Prostate gland (tissue), 2 donors: ENCODE measurements at regions not wholly inside any gene's neighbourhood (a gene's known extent, or its start where the extent isn't known, plus 50 kb on each side); places are given as distances from the start of the nearest gene placed in this dataset.
"Not testable (repeated sequence)": the region's sequence is repeated elsewhere in the genome, so short reads cannot be mapped to it uniquely, and the experiment has no call there.

Experiments used
- DNase-seq: peaks from one replicate; pipeline ENCODE4 v3.0.0-alpha.2; 2019; ENCODE audit warnings: low spot score
- H3K27ac ChIP-seq, 2 donors: fragments of 200-600 bp; sonication (generic); 2 replicates each; pipeline ENCODE4 v1.5.1; 2017 to 2019
- H3K27me3 ChIP-seq: fragments of 200-600 bp; sonication (generic); replicated peaks from 2 replicates; pipeline ENCODE4 v1.5.1; 2019; ENCODE audit not compliant: insufficient read depth
- H3K36me3 ChIP-seq, 2 donors: fragments of 200-600 bp; sonication (generic); 1 replicate in 1 of 2; 2 replicates in 1 of 2; pipeline versions ENCODE4 v1.5.1 to v1.8.1; 2017 to 2019
- H3K4me1 ChIP-seq: fragments of 200-600 bp; sonication (generic); replicated peaks from 2 replicates; pipeline ENCODE4 v1.5.1; 2019
- H3K4me3 ChIP-seq, 2 donors: fragments of 200-600 bp; sonication (generic); 2 replicates each; pipeline ENCODE4 v1.5.1; 2017 to 2019
- H3K9me3 ChIP-seq: fragments of 200-600 bp; sonication (generic); 2 replicates; pipeline ENCODE4 v1.5.1; 2017
- CTCF ChIP-seq, 4 experiments: fragments of 200-600 bp in 2 of 4; fragments of 450-650 bp in 2 of 4; sonication (generic) in 2 of 4; IDR thresholded peaks; 1 replicate in 3 of 4; 2 replicates in 1 of 4; pipeline ENCODE4 v1.5.1; 2016 to 2019; ENCODE audit warnings: antibody characterized with exemption in 4 of 4, mild to moderate bottlenecking in 2 of 4, moderate library complexity in 2 of 4
- POLR2A ChIP-seq: fragments of 450-650 bp; IDR thresholded peaks from one replicate; pipeline ENCODE4 v1.6.1; 2016; ENCODE audit warnings: antibody characterized with exemption, mild to moderate bottlenecking
- POLR2AphosphoS5 ChIP-seq: sonication (generic); formaldehyde crosslinking; IDR thresholded peaks from one replicate; pipeline ENCODE4 v1.6.1; 2017; ENCODE audit warnings: antibody characterized with exemption
- WGBS: methylation state at CpG from one replicate; pipeline ENCODE4 v1.1.5; 2018; 5-methylcytosine and 5-hydroxymethylcytosine counted together
- intact Hi-C: fragments of 100-400 bp; cut with DNase I; formaldehyde crosslinking; loops from one replicate; pipeline ENCODE4 v1.14.2; 2022

- H3K4me3 ChIP-seq, result no peak overlapping the region
- H3K9me3 ChIP-seq, result no peaks in the 10 kb centered on the region
- H3K27me3 ChIP-seq, result no peaks in the 10 kb centered on the region
- no peaks in the 10 kb centered on the region for H3K36me3 ChIP-seq
- 59% methylated on average over 4 of the region's 4 CpGs for WGBS
- no peak overlapping the region for H3K27ac ChIP-seq
- no peak for DNase-seq
- H3K4me1 ChIP-seq, result no peaks in the 10 kb centered on the region
- no peak for TF ChIP-seq POLR2AphosphoS5
- no peak for TF ChIP-seq CTCF (IDR thresholded peaks at IDR 0.05)
- no peak for TF ChIP-seq POLR2A
- intact Hi-C loops, result no loop called here
Observed at GRCh38 chr3:184456476-184456875, 76.6 kb downstream of the CHRD start.

- no peak overlapping the region for H3K4me3 ChIP-seq
- no peak for DNase-seq
- H3K9me3 ChIP-seq, result no peaks in the 10 kb centered on the region
- no peak for TF ChIP-seq POLR2A
- no peak for TF ChIP-seq CTCF (IDR thresholded peaks at IDR 0.05)
- no peak for TF ChIP-seq POLR2AphosphoS5
- H3K27me3 ChIP-seq, result no peaks in the 10 kb centered on the region
- no peaks in the 10 kb centered on the region for H3K4me1 ChIP-seq
- no peaks in the 10 kb centered on the region for H3K36me3 ChIP-seq
- 100% methylated on average over 1 of the region's 1 CpG for WGBS
- H3K27ac ChIP-seq, result no peak overlapping the region
- intact Hi-C loops, result no loop called here
Observed at GRCh38 chr3:184457329-184457728, 77.5 kb downstream of the CHRD start.

- H3K4me3 ChIP-seq, intact Hi-C loops, H3K27me3 ChIP-seq, H3K9me3 ChIP-seq, DNase-seq, H3K27ac ChIP-seq, H3K36me3 ChIP-seq, H3K4me1 ChIP-seq: not testable (repeated sequence)
- WGBS, result 92% methylated on average over 7 of the region's 7 CpGs
Observed at GRCh38 chr3:184457784-184458377, 78.0 kb downstream of the CHRD start.

- intact Hi-C loops, result no loop called here
- DNase-seq, result no peak
- no peaks in the 10 kb centered on the region for H3K27me3 ChIP-seq
- no peak overlapping the region for H3K4me3 ChIP-seq
- TF ChIP-seq POLR2AphosphoS5, result no peak
- no peaks in the 10 kb centered on the region for H3K4me1 ChIP-seq
- no peaks in the 10 kb centered on the region for H3K9me3 ChIP-seq
- WGBS, result 86% methylated on average over 4 of the region's 4 CpGs
- no peaks in the 10 kb centered on the region for H3K36me3 ChIP-seq
- no peak overlapping the region for H3K27ac ChIP-seq
Observed at GRCh38 chr3:184459355-184459754, 79.5 kb downstream of the CHRD start.

GRCh38 chr3:184460276-184460675, 80.4 kb downstream of the CHRD start:
- Histone ChIP-seq H3K27ac (no peak overlapping the region), H3K9me3 (no peaks in the 10 kb centered on the region), H3K27me3 (no peaks in the 10 kb centered on the region), H3K4me3 (no peak overlapping the region), H3K4me1 (no peaks in the 10 kb centered on the region), H3K36me3 (no peaks in the 10 kb centered on the region)
- no peak for DNase-seq
- WGBS, result 88% methylated on average over 8 of the region's 8 CpGs
- TF ChIP-seq CTCF (IDR thresholded peaks at IDR 0.05), result no peak
- intact Hi-C loops, result no loop called here

- 81% methylated on average over 6 of the region's 6 CpGs for WGBS
- DNase-seq, result no peak
Observed at GRCh38 chr3:184461219-184461618, 81.4 kb downstream of the CHRD start.

More at GRCh38 chr3:184461219-184461618, 81.4 kb downstream of the CHRD start:
- TF ChIP-seq POLR2AphosphoS5, result no peak
- no peak for TF ChIP-seq POLR2A
- no peak for TF ChIP-seq CTCF (IDR thresholded peaks at IDR 0.05)
- Histone ChIP-seq H3K4me1 (no peaks in the 10 kb centered on the region), H3K4me3 (no peak overlapping the region), H3K27me3 (no peaks in the 10 kb centered on the region), H3K36me3 (no peaks in the 10 kb centered on the region), H3K9me3 (no peaks in the 10 kb centered on the region), H3K27ac (no peak overlapping the region)
- intact Hi-C loops, result no loop called here
